Loucy (cell line): ENCODE measurements at regions not wholly inside any gene's neighbourhood (a gene's known extent, or its start where the extent isn't known, plus 50 kb on each side); places are given as distances from the start of the nearest gene placed in this dataset.

Source experiments
- CTCF ChIP-seq: fragments of 200-600 bp; sonication (generic); conservative IDR thresholded peaks from 2 replicates; pipeline ENCODE4 v1.5.1; 2014; ENCODE audit warnings: mild to moderate bottlenecking, antibody characterized with exemption, low read length
- EZH2phosphoT487 ChIP-seq: fragments of 200-600 bp; IDR thresholded peaks from 2 replicates; pipeline ENCODE4 v1.6.1; 2018; ENCODE audit warnings: antibody characterized with exemption, mild to moderate bottlenecking, moderate library complexity, borderline replicate concordance

- TF ChIP-seq CTCF (no peak), EZH2phosphoT487 (no peak)
Observed at GRCh38 chrX:22338740-22339139, 66.0 kb downstream of the CBLL2 start.
